ENCODE measurements at regions not wholly inside any gene's neighbourhood (a gene's known extent, or its start where the extent isn't known, plus 50 kb on each side); places are given as distances from the start of the nearest gene placed in this dataset.

DNA sequence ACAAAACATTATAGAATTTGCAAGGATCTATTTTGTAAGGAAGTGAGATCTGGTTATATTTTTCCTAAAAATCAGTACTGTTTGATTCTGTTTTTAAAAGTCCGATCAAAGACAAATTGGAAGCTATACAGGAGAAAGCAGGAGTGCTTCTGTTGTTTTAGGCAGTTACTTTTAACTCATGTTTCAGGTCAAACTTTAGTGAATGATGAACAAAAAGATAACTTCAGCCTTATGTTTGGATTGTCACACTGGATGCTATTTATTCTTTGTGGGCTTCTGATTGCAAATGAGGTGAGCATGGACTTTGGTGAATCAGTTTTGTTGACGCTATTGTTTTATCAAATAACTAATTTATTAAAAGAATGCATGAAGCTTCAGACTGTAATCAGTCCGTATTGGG lies 228.7 kb upstream of the SLC35B3 start:
- WGBS (ENCODE audit: extremely low coverage, insufficient read length, low lambda C conversion rate): no CpG with 5 or more reads among the region's 3 CpGs
- no peak overlapping the region for H3K27ac ChIP-seq (ENCODE audit: insufficient read length, low read depth, low read length)
- no peaks in the 10 kb centered on the region for H3K9me3 ChIP-seq (ENCODE audit: control insufficient read depth, low read depth, low read length)

More for the DNA sequence above, 228.7 kb upstream of the SLC35B3 start:
- no peak overlapping the region for H3K4ac ChIP-seq (ENCODE audit: low read depth, low read length)
- Mint-ChIP-seq H3K36me3 (ENCODE audit: insufficient read depth in 1 of 3, low read depth in 3 of 3) (no peaks in the 10 kb centered on the region), H3K27me3 (ENCODE audit: low read depth) (no peaks in the 10 kb centered on the region), H3K27ac (no peak overlapping the region), H3K4me3 (no peak overlapping the region), H3K4me1 (no peaks in the 10 kb centered on the region), H3K9me3 (peaks cover 0 to 4% of the 10 kb centered on the region in 2 experiments; a peak in 2 of 5 replicates)
- no peak for DNase-seq
- H3K4me1 ChIP-seq (ENCODE audit: insufficient read depth, low read length): no peaks in the 10 kb centered on the region
- no peak overlapping the region for H4K8ac ChIP-seq (replicated peaks; ENCODE audit: insufficient read length, low read depth, low read length)
- no peaks in the 10 kb centered on the region for H3K79me1 ChIP-seq (ENCODE audit: insufficient read depth, low read depth, low read length, poor library complexity, severe bottlenecking)
- no peaks in the 10 kb centered on the region for H3K23me2 ChIP-seq (ENCODE audit: insufficient read length, low read depth, low read length, poor library complexity, severe bottlenecking)
- H3K79me2 ChIP-seq (ENCODE audit: insufficient read depth, low read length): no peaks in the 10 kb centered on the region
- no peak overlapping the region for H3K56ac ChIP-seq (ENCODE audit: insufficient read length, low read depth, low read length)
- TF ChIP-seq, protein P1, sequence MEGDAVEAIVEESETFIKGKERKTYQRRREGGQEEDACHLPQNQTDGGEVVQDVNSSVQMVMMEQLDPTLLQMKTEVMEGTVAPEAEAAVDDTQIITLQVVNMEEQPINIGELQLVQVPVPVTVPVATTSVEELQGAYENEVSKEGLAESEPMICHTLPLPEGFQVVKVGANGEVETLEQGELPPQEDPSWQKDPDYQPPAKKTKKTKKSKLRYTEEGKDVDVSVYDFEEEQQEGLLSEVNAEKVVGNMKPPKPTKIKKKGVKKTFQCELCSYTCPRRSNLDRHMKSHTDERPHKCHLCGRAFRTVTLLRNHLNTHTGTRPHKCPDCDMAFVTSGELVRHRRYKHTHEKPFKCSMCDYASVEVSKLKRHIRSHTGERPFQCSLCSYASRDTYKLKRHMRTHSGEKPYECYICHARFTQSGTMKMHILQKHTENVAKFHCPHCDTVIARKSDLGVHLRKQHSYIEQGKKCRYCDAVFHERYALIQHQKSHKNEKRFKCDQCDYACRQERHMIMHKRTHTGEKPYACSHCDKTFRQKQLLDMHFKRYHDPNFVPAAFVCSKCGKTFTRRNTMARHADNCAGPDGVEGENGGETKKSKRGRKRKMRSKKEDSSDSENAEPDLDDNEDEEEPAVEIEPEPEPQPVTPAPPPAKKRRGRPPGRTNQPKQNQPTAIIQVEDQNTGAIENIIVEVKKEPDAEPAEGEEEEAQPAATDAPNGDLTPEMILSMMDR (conservative IDR thresholded peaks at IDR 0.05): no peak
- no peak overlapping the region for H3K23ac ChIP-seq (ENCODE audit: insufficient read length, low read depth, low read length)
- H3K9ac ChIP-seq (ENCODE audit: extremely low read depth, insufficient read length, low read length): no peak overlapping the region
- H2BK15ac ChIP-seq (ENCODE audit: low read depth, low read length): no peak overlapping the region
- H2BK20ac ChIP-seq (ENCODE audit: low read depth, low read length, poor library complexity, severe bottlenecking): no peak overlapping the region
- H3K4me2 ChIP-seq (ENCODE audit: insufficient read depth, insufficient read length, low read length): no peak overlapping the region
- no peak overlapping the region for H2AK5ac ChIP-seq (ENCODE audit: insufficient read length, low read length)
- no peak overlapping the region for H3K18ac ChIP-seq (ENCODE audit: insufficient read length, low read depth, low read length)
- no peak overlapping the region for H3T11ph ChIP-seq (ENCODE audit: low read length)
- H2AFZ ChIP-seq (ENCODE audit: low read length): no peak overlapping the region
- no peak overlapping the region for H4K5ac ChIP-seq (ENCODE audit: insufficient read length, low read depth, low read length)
- no peak overlapping the region for H4K91ac ChIP-seq (ENCODE audit: insufficient read length, low read depth, low read length)
- no peak overlapping the region for H2BK120ac ChIP-seq (ENCODE audit: low read depth, low read length, poor library complexity, severe bottlenecking)
- no peak overlapping the region for H3K14ac ChIP-seq (ENCODE audit: insufficient read depth, low read length)
- H4K20me1 ChIP-seq (ENCODE audit: control insufficient read depth, insufficient read depth, insufficient read length): no peaks in the 10 kb centered on the region
- no peak overlapping the region for H2BK12ac ChIP-seq (ENCODE audit: insufficient read length, low read depth, low read length)
- H3K27me3 ChIP-seq (ENCODE audit: insufficient read depth, low read length): no peaks in the 10 kb centered on the region
- no peak overlapping the region for H2BK5ac ChIP-seq (ENCODE audit: insufficient read length, low read length)

Data from H9 (cell line).